Cardiac fibroblast (primary cell): ENCODE measurements at regions not wholly inside any gene's neighbourhood (a gene's known extent, or its start where the extent isn't known, plus 50 kb on each side); places are given as distances from the start of the nearest gene placed in this dataset.

Experiments
- DNase-seq, 2 donors: peaks; one replicate each; pipeline versions ENCODE4 v3.0.0 to v3.0.0-alpha.2; 2010; ENCODE audit warnings: low read depth in 2 of 2
- H3K4me3 ChIP-seq, 2 donors: replicated peaks in 1 of 2; 1 replicate in 1 of 2; 2 replicates in 1 of 2; pipeline ENCODE4 v1.5.1; 2011; ENCODE audit warnings: low read depth in 2 of 2, low read length in 2 of 2, mild to moderate bottlenecking in 2 of 2, moderate library complexity in 1 of 2
- CTCF ChIP-seq: IDR thresholded peaks from one replicate; pipeline ENCODE4 v1.5.1; 2011; ENCODE audit warnings: low read depth, mild to moderate bottlenecking, low read length, inconsistent platforms

- no peak for TF ChIP-seq CTCF
- no peak for DNase-seq
- H3K4me3 ChIP-seq = no peak overlapping the region
Measured at GRCh38 chr18:60099709-60100108, 199.9 kb downstream of the PMAIP1 start.

GRCh38 chr18:60096428-60096827 is 196.6 kb downstream of the PMAIP1 start:
- no peak for TF ChIP-seq CTCF
- no peak for DNase-seq
- no peak overlapping the region for H3K4me3 ChIP-seq

GRCh38 chr18:60092073-60092472 is 192.3 kb downstream of the PMAIP1 start:
- H3K4me3 ChIP-seq = no peak overlapping the region
- DNase-seq = no peak
- no peak for TF ChIP-seq CTCF

- peak; percentile 4 to 8 for DNase-seq
- no peak for TF ChIP-seq CTCF
- H3K4me3 ChIP-seq = no peak overlapping the region
Measured at GRCh38 chr18:60090170-60090569, 190.4 kb downstream of the PMAIP1 start.

GRCh38 chr18:60082790-60083189 is 183.0 kb downstream of the PMAIP1 start:
- no peak for TF ChIP-seq CTCF
- DNase-seq = no peak
- no peak overlapping the region for H3K4me3 ChIP-seq

GRCh38 chr18:60082282-60082681 is 182.5 kb downstream of the PMAIP1 start:
- DNase-seq = no peak
- TF ChIP-seq CTCF = no peak
- H3K4me3 ChIP-seq = no peak overlapping the region

GRCh38 chr18:60075477-60075876 is 175.7 kb downstream of the PMAIP1 start:
- TF ChIP-seq CTCF = no peak
- DNase-seq = no peak
- no peak overlapping the region for H3K4me3 ChIP-seq
